NOMO-1 treated with dmso at 0.1 percent for 144 hours (cell line): ENCODE measurements at regions not wholly inside any gene's neighbourhood (a gene's known extent, or its start where the extent isn't known, plus 50 kb on each side); places are given as distances from the start of the nearest gene placed in this dataset.

Source experiments
- DNase-seq: peaks from one replicate; lab custom pipeline; 2025; ENCODE audit not compliant: unreplicated experiment; lab: John Stamatoyannopoulos, UW

- no peak for DNase-seq
Observed at GRCh38 chr2:217185265-217185995, 325.6 kb upstream of the TNP1 start.

DNA sequence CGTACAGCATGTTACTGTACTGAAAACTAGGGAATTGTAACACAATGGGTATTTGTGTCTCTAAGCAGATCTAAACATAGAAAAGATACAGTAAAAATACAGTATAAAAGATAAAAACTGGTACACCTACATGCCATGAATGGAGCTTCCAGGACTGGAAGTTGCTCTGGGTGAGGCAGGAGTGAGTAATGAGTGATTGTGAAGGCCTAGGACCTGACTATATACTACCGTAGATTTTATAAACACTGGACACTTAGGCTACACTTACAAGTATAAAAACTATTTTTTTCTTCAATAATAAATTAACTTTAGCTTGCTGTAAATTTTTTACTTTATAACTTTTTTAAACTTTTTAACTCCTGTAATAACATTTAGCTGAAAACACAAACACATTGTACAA lies 324.4 kb upstream of the TNP1 start:
- DNase-seq: no peak

GRCh38 chr2:217183471-217183870 lies 323.6 kb upstream of the TNP1 start:
- no peak for DNase-seq

DNA sequence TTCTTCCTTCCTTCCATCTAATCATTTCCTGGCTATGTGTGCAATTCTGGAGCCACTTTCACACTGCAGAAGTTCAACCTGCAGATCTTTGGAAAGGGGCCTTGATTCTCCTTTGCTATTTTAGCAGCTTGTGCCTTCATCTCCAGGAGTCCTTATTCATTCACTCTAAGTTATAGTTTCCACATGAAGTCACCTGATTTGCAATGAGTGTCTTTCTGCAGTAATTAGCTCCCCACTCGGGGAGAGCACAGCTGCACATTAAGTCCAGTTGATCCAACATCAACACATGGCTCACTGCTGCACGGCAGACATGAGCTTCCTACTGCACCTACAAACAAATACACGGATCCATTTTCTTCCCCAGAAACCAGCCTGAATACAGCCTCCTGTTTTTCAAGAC lies 323.1 kb upstream of the TNP1 start:
- DNase-seq: no peak

DNA sequence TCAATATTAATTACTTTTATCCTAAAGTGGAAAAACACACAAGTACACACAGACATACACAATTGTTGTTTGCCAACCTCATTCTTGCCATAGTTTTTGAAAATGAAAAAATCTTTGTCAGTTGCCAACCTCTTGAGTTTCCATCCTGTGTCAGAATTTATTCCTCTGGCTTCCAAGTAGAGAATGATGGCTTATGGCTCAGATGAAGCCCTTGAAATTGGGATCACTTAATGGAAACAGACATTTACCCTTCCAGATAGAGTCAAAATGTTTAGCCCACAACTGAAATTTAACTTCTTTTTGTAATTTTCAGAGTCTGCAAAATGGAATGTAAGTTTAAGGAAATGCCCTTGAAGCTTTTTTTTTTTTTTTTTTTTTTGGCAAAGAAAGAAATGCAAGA lies 321.6 kb upstream of the TNP1 start:
- DNase-seq: no peak

DNA sequence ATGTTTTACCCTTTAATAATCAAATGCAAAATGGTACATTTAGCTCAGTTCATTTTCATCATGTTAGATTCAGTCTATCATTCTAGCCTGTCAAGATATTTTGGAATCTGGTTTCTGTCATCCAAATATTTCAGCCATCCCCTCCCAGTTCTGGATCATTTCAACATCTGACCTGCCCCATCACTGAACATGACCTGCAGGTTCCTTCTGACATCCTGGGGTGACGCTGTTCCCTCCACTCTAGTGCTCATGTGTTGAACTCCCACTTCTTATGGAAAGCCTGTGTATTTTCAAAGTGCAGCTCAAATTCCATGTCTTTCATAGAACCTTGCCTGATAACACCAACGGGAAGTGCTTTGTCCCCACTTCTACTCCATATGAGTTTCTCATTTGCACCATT lies 320.0 kb upstream of the TNP1 start:
- no peak for DNase-seq

DNA sequence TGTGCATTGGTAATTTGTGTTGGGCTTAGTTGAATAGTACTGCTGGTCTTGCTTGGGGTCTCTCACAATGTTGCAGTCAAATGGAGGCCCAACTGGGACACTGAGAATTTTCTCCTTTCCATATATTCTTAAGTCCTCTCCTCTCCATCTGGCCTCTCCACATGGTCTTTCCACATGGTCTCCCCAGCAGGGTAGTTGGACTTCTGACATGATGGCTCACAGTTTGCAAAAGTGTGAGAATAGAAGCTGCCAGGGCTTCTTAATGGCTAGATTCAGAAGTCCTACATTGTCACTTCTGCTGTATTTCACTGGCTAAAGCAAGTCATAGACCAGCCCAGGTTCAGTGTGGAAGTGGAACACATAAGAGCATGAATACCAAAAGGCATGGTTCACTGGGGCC lies 318.5 kb upstream of the TNP1 start:
- no peak for DNase-seq

DNA sequence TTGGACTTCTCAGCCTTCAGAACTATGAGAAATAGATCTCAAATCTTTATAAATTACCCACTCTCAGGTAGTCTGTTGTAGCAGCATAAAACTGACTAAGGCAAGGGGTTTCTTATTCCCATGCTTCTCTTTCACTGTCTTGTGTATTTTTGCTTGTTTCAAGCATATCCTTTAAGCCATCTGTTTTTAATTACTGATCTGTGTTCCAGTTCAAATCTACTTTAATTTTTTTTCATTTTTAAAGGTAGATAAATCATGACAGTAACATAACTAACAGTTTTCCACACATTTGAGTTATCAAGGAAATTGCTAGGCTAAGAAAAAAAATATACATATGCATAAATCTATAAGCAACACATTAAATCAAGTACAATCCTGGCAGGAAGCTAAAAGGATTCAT lies 317.9 kb upstream of the TNP1 start:
- DNase-seq: no peak

DNA sequence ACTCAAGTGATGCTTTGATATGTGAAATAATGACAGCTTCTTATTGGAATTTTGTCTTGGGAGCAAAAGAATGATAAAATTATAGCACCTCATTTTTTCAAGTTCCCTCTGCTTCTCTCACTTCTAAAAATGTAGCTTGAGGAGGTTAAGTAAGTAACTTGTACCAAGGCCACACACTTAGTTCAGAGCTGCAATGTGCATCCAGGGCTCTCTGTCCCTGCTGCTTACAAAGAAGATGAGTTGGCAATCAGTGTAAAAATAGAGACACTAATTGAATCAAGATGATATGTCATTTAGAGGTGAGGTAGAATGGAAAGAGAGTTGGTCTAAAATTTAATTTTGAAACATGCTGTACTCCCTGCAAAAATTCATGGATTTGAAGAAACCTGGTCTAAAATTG lies 312.0 kb upstream of the TNP1 start:
- no peak for DNase-seq

GRCh38 chr2:217168496-217168895 lies 308.6 kb upstream of the TNP1 start:
- DNase-seq: no peak

DNA sequence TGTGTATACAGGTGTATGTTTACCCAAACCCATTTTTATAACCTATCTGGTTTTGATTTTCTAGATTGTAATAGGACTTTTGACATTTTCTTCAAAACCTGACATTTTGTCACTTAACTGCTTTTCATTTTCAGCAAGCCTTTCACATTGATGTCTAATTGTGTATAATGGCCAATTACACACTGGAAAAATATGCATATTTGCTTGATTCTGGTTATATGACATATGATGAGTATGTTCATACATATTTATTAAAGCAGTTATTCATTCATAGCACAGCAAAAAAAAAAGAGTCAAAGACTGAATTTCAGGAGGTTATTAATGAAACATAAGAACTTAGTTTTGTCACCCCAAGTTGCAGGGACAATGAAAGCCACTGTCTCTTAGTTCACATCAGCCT lies 307.7 kb upstream of the TNP1 start:
- DNase-seq: no peak

- DNase-seq: peak; percentile 13
Observed at GRCh38 chr2:217166241-217166850, 306.5 kb upstream of the TNP1 start.

DNA sequence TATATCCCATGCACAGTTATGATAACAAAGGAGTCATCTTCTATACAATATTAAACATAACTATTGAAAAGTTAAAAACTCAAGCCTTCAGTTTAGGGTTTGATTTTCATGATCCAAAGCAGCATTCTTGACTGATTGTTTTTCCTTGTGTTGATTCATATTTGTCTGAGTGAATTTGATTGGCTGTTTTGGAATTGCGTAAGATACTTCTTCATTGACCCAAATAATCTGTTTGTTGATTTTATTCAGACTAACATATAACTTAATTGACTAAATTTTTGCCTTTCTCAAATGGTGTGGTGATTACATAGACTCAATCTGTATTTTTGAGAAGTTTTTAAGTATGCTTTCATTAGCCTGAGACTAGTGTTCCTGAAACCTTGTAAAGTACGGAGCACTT lies 305.7 kb upstream of the TNP1 start:
- DNase-seq: no peak

- no peak for DNase-seq
Observed at GRCh38 chr2:217163987-217164386, 304.1 kb upstream of the TNP1 start.

DNA sequence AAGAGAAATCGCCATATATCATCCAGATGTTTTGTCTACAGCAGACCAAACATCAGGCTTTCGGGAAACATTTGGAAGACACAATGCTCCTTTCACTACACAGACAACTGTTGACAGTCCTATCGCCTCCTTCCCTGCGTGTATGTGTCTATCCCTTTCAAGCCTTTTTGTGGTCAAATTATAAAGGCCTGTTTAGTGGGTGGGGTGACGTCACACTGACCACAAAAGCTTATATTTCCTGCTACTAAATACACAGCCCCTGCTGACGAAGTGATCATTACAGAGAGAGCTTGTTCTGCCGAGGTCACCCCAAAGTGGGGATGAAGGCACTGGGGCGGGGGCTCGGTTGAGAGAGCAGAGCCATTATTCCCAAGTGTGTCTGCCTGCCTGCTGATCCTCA lies 302.7 kb upstream of the TNP1 start:
- no peak for DNase-seq

GRCh38 chr2:217160978-217161973 lies 301.4 kb upstream of the TNP1 start:
- peak; percentile 31 for DNase-seq

GRCh38 chr2:217160103-217160743 lies 300.4 kb upstream of the TNP1 start:
- DNase-seq: no peak

DNA sequence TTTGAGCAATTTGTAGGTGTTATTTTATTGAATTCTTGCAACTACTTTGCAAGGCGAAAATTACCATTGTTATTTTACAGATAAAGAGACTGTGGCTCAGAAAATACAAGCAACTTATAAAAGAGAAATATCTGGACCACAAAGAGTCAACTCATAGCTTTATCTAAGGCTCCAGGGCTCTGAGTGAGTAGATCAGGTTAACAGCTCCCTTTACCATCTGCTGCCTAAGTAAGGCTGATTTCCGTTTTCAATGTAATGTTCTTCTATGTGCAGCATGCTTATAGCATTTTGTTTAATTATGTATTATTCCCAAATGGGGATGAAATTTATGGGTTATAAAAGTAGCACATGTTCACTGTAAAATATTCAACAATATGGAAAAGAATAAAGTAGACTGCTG lies 299.1 kb upstream of the TNP1 start:
- no peak for DNase-seq

DNA sequence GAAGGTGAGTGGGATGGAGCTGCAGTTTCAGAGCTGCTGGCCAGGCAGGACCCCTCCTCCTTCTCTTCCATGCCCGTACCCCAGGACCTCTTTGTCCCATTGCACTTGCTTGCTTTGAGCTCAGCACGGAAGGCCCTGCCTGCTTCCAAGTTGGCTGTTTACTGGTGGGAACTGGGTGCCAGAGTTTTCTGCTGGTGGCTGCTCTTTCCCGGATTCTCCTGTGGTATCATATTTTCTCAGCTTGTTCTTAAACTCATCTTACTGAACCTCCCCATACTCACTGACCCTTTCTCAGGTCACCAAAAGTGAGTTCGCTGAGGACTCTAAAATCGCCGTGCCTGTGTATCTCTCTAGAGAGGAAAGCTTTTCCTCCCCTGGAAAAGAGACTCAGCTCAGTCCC lies 297.7 kb upstream of the TNP1 start:
- DNase-seq: no peak

GRCh38 chr2:217156801-217157200 lies 296.9 kb upstream of the TNP1 start:
- DNase-seq: no peak

DNA sequence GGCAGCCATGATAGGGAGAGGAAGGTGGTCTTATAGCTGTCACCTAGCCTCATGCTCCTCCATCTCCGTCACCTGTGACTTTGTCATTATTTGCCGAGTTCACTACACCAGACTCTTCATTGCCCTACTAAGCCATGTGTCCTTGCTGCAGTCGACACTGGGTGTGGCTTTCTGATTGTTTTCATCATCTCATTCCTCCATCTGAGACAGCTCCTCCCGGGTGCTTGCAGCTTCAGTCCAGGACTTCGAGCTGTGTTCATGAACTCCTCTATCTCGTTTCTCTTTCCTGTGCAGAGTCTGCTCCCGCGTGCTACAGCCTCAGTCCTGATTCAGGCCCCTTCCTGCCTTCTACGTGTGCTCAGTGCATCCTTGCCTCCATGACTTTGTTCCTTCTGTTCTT lies 295.1 kb upstream of the TNP1 start:
- DNase-seq: no peak
